ENCODE measurements at regions not wholly inside any gene's neighbourhood (a gene's known extent, or its start where the extent isn't known, plus 50 kb on each side); places are given as distances from the start of the nearest gene placed in this dataset.
A peak's percentile ranks its signal among the peaks of the same experiment; 100 is the strongest.

DNA sequence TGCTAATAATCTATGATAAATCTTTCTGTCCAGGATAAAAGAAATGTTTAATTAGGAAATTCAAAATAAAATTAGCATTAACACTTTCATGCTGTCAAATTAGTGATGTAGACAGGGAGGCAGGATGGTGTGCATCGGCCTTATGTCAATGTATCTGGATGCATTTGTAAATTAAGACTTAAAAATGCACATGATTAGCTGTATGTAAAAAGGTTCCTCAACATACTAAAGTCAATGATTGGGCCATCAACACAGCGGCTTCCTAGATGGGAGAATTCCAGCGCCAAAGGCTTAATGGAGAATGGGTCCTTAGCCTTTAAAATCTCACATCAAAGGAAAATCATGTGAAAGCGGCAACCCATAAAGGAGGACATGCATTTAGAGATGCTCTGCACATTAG is 77.5 kb upstream of the ZEB2 start:
- no peaks in the 10 kb centered on the region for H3K27me3 ChIP-seq (replicated peaks)

DNA sequence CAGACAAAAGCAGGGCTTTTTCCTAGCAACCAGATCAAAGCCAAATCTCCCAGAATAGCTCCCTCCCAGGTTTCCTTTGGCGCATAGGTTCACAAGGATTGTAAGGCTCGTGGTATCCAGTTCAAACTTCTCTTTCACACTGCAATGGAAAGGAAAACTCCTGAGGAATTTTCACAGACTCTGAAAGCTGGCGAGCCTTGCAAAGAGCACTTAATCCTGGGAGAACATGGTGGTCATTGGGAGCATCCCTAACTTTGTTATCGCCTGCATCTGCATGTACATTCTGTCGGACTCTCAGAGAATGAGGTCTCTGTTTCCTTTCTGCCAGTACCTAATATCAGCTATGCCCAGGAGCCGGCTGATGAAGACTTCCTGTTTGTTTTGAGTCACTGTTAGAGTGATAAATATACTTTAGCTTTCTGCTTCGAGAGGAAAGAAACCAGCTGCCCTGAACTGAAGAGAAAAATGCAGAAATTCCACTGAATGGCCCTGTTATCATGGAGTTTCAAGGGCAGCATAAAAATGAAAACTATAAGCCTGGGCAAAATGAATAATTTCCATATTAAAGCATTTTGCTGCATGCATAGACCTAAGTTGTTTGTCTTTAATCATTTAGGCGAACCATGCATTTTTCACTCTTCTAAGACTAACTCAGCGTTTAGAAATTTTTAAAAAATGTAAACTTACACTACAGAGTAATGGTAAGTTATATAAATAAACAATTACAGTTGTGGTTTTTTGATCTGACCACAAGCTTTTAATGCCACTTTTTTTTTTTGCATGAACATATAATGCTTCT is 76.4 kb upstream of the ZEB2 start:
- H3K27ac ChIP-seq = peak overlapping the region; percentile 40
- H3K4me3 ChIP-seq (ENCODE audit: low read depth, low read length) = peak overlapping the region; percentile 12
- peak; percentile 68 for DNase-seq

More for the DNA sequence above, 77.5 kb upstream of the ZEB2 start:
- in situ Hi-C loops (cut with HindIII; ENCODE audit: low pct_ligation_motif_present, low sequenced_read_pairs) = no loop called here
- H3K27ac ChIP-seq = no peak overlapping the region
- no peak for DNase-seq
- no peak overlapping the region for H3K4me3 ChIP-seq (ENCODE audit: low read depth, low read length)
- TF ChIP-seq, protein P1, sequence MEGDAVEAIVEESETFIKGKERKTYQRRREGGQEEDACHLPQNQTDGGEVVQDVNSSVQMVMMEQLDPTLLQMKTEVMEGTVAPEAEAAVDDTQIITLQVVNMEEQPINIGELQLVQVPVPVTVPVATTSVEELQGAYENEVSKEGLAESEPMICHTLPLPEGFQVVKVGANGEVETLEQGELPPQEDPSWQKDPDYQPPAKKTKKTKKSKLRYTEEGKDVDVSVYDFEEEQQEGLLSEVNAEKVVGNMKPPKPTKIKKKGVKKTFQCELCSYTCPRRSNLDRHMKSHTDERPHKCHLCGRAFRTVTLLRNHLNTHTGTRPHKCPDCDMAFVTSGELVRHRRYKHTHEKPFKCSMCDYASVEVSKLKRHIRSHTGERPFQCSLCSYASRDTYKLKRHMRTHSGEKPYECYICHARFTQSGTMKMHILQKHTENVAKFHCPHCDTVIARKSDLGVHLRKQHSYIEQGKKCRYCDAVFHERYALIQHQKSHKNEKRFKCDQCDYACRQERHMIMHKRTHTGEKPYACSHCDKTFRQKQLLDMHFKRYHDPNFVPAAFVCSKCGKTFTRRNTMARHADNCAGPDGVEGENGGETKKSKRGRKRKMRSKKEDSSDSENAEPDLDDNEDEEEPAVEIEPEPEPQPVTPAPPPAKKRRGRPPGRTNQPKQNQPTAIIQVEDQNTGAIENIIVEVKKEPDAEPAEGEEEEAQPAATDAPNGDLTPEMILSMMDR (IDR thresholded peaks at IDR 0.05; ENCODE audit: low read depth, low read length, missing control alignments) = no peak
- H3K36me3 ChIP-seq (replicated peaks) = no peaks in the 10 kb centered on the region

DNA sequence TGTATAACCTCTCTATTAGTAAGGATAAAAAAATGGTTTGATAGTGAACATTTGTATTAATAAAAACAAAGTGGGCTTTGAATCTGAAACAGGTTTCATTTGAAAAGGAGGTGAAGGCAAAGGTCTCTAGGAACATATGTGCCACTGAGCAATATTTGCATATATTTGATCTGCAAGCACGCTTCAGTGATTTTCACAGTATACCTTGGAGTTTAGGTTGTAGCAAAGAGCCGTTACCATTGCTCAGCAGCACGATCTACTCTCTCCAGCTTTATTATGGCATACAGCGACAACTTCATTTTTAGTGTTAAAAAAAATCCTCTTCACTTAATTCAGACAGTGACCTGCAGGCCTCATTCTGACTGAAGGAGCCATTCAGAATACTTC is 75.8 kb upstream of the ZEB2 start:
- no peak for DNase-seq
- in situ Hi-C loops (cut with HindIII; ENCODE audit: low pct_ligation_motif_present, low sequenced_read_pairs) = no loop called here
- Histone ChIP-seq H3K4me3 (ENCODE audit: low read depth, low read length) (no peak overlapping the region), H3K27me3 (replicated peaks) (no peaks in the 10 kb centered on the region), H3K36me3 (replicated peaks) (no peaks in the 10 kb centered on the region), H3K27ac (no peak overlapping the region)
- TF ChIP-seq, protein P1 (IDR thresholded peaks at IDR 0.05; ENCODE audit: low read depth, low read length, missing control alignments) = no peak

More for the DNA sequence above, 76.4 kb upstream of the ZEB2 start:
- Histone ChIP-seq H3K27me3 (replicated peaks) (no peaks in the 10 kb centered on the region), H3K36me3 (replicated peaks) (no peaks in the 10 kb centered on the region)
- TF ChIP-seq, protein P1 (IDR thresholded peaks at IDR 0.05; ENCODE audit: low read depth, low read length, missing control alignments) = no peak
- in situ Hi-C loops (cut with HindIII; ENCODE audit: low pct_ligation_motif_present, low sequenced_read_pairs) = no loop called here

DNA sequence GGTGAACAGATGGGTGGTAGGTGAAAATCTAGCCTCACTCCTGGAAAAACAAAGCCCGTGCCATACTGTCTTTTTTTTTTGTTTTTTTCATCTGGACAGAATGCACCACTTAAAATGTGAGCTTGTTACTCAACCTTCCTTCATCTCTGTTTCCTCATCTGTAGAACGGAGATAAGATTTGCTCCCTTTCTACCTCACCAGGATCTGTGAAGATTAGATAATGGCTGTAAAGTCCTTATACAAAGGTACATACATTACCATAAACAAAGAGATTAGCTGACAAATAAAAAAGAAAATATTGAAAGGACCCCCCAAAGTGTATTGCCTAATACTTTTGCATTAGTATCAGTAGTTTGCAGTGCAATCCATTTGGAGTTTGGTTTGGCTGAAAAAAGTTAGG is 75.4 kb upstream of the ZEB2 start:
- no peaks in the 10 kb centered on the region for H3K27me3 ChIP-seq (replicated peaks)
- H3K4me3 ChIP-seq (ENCODE audit: low read depth, low read length) = no peak overlapping the region
- no peaks in the 10 kb centered on the region for H3K36me3 ChIP-seq (replicated peaks)
- H3K27ac ChIP-seq = no peak overlapping the region
- DNase-seq = no peak
- in situ Hi-C loops (cut with HindIII; ENCODE audit: low pct_ligation_motif_present, low sequenced_read_pairs) = no loop called here
- TF ChIP-seq, protein P1 (IDR thresholded peaks at IDR 0.05; ENCODE audit: low read depth, low read length, missing control alignments) = no peak

DNA sequence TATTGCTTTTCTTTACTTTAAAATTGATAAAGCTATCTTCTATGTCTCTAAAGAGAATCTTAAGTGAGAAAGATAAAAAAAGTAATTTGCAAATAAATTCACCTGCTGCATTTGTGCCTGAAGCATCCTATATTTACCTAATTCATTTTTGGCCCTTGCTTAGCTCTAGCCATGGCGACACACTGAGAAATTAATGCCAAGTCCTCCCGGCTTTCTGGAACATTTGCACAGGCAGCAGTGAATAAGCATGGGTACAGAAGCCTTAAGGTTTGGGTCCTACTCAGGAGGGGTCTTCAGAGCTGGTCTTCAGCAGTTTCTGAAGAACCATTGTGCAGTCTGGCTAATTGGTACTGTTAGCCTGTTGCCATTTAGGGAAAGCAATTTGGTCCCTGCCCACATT is 73.9 kb upstream of the ZEB2 start:
- Histone ChIP-seq H3K27ac (no peak overlapping the region), H3K27me3 (replicated peaks) (no peaks in the 10 kb centered on the region)
- in situ Hi-C loops (cut with HindIII; ENCODE audit: low pct_ligation_motif_present, low sequenced_read_pairs) = no loop called here

More for the DNA sequence above, 73.9 kb upstream of the ZEB2 start:
- H3K4me3 ChIP-seq (ENCODE audit: low read depth, low read length) = no peak overlapping the region
- TF ChIP-seq, protein P1 (IDR thresholded peaks at IDR 0.05; ENCODE audit: low read depth, low read length, missing control alignments) = no peak
- H3K36me3 ChIP-seq (replicated peaks) = no peaks in the 10 kb centered on the region
- DNase-seq = no peak
